ENCODE measurements at regions not wholly inside any gene's neighbourhood (a gene's known extent, or its start where the extent isn't known, plus 50 kb on each side); places are given as distances from the start of the nearest gene placed in this dataset.

DNA sequence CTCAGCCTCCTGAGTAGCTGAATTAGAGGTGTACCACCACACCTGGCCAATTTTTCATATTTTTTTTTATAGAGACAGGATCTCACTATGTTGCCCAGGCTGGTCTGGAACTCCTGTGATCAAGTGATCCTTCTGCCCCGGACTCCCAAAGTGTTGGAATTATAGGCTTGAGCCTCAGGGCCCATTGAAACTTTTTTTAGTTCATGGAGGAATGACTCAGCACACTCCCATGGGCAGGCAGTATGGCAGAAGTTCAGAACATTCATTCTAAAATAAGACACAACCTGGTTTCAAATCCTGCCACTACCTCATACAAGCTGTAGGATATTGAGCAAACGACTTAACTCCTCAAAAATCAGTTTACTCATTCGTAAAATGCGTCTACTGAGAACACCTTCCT is 320.4 kb upstream of the SP8 start:
- TF ChIP-seq, protein P1, sequence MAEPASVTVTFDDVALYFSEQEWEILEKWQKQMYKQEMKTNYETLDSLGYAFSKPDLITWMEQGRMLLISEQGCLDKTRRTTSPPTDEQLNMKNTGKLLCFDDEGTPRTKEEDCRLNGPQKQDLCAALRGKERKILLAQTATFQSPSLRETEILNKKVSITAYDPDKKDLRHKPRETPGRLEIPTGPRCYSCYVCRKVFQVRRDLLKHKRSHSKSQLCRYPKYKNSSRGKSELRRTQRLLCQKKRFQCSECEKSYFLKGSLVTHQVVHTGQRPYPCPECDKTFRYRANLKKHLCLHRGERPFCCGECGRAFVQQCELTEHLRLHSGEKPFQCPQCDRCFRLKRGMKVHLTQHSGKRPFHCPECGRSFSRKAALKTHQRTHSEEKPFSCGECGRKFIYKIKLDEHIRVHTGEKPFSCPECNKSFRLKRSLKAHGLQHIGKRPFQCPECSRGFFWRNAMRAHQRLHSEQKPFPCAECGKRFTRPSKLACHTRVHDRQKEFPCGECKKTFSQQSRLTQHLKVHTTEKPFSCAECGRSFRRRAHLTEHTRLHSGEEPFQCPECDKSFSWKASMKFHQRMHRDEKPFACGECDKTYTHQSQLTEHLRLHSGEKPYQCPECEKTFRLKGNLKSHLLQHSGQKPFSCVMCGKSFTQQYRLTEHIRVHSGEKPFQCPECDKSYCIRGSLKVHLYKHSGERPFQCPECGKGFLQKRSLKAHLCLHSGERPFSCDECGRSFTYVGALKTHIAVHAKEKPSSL (CRISPR knock-in tag; conservative IDR thresholded peaks at IDR 0.05) = no peak
- TF ChIP-seq, protein P2, sequence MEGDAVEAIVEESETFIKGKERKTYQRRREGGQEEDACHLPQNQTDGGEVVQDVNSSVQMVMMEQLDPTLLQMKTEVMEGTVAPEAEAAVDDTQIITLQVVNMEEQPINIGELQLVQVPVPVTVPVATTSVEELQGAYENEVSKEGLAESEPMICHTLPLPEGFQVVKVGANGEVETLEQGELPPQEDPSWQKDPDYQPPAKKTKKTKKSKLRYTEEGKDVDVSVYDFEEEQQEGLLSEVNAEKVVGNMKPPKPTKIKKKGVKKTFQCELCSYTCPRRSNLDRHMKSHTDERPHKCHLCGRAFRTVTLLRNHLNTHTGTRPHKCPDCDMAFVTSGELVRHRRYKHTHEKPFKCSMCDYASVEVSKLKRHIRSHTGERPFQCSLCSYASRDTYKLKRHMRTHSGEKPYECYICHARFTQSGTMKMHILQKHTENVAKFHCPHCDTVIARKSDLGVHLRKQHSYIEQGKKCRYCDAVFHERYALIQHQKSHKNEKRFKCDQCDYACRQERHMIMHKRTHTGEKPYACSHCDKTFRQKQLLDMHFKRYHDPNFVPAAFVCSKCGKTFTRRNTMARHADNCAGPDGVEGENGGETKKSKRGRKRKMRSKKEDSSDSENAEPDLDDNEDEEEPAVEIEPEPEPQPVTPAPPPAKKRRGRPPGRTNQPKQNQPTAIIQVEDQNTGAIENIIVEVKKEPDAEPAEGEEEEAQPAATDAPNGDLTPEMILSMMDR (IDR thresholded peaks at IDR 0.05) = no peak
- TF ChIP-seq, protein P3, sequence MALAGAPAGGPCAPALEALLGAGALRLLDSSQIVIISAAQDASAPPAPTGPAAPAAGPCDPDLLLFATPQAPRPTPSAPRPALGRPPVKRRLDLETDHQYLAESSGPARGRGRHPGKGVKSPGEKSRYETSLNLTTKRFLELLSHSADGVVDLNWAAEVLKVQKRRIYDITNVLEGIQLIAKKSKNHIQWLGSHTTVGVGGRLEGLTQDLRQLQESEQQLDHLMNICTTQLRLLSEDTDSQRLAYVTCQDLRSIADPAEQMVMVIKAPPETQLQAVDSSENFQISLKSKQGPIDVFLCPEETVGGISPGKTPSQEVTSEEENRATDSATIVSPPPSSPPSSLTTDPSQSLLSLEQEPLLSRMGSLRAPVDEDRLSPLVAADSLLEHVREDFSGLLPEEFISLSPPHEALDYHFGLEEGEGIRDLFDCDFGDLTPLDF (CRISPR knock-in tag; IDR thresholded peaks at IDR 0.05) = no peak
- TF ChIP-seq FOXJ3 (CRISPR knock-in tag; IDR thresholded peaks at IDR 0.05; ENCODE audit: borderline replicate concordance) (no peak), ZNF138 (CRISPR knock-in tag; conservative IDR thresholded peaks at IDR 0.05) (no peak)
- TF ChIP-seq, protein P4, sequence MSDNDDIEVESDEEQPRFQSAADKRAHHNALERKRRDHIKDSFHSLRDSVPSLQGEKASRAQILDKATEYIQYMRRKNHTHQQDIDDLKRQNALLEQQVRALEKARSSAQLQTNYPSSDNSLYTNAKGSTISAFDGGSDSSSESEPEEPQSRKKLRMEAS (CRISPR knock-in tag; IDR thresholded peaks at IDR 0.05) = no peak
- TF ChIP-seq, protein P5, sequence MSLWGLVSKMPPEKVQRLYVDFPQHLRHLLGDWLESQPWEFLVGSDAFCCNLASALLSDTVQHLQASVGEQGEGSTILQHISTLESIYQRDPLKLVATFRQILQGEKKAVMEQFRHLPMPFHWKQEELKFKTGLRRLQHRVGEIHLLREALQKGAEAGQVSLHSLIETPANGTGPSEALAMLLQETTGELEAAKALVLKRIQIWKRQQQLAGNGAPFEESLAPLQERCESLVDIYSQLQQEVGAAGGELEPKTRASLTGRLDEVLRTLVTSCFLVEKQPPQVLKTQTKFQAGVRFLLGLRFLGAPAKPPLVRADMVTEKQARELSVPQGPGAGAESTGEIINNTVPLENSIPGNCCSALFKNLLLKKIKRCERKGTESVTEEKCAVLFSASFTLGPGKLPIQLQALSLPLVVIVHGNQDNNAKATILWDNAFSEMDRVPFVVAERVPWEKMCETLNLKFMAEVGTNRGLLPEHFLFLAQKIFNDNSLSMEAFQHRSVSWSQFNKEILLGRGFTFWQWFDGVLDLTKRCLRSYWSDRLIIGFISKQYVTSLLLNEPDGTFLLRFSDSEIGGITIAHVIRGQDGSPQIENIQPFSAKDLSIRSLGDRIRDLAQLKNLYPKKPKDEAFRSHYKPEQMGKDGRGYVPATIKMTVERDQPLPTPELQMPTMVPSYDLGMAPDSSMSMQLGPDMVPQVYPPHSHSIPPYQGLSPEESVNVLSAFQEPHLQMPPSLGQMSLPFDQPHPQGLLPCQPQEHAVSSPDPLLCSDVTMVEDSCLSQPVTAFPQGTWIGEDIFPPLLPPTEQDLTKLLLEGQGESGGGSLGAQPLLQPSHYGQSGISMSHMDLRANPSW (CRISPR knock-in tag; conservative IDR thresholded peaks at IDR 0.05; ENCODE audit: low read depth) = no peak
- TF ChIP-seq, protein P6, sequence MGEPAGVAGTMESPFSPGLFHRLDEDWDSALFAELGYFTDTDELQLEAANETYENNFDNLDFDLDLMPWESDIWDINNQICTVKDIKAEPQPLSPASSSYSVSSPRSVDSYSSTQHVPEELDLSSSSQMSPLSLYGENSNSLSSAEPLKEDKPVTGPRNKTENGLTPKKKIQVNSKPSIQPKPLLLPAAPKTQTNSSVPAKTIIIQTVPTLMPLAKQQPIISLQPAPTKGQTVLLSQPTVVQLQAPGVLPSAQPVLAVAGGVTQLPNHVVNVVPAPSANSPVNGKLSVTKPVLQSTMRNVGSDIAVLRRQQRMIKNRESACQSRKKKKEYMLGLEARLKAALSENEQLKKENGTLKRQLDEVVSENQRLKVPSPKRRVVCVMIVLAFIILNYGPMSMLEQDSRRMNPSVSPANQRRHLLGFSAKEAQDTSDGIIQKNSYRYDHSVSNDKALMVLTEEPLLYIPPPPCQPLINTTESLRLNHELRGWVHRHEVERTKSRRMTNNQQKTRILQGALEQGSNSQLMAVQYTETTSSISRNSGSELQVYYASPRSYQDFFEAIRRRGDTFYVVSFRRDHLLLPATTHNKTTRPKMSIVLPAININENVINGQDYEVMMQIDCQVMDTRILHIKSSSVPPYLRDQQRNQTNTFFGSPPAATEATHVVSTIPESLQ (CRISPR knock-in tag; IDR thresholded peaks at IDR 0.05) = no peak
